Mesenchymal stem cell (in vitro differentiated cells and primary cell): ENCODE measurements at regions not wholly inside any gene's neighbourhood (a gene's known extent, or its start where the extent isn't known, plus 50 kb on each side); places are given as distances from the start of the nearest gene placed in this dataset.

Source experiments
- DNase-seq: peaks from one replicate; pipeline ENCODE4 v3.0.0-alpha.2; 2013
- H2AFZ ChIP-seq: one replicate; pipeline ENCODE4 v1.6.1; 2013; ENCODE audit warnings: low read depth, mild to moderate bottlenecking, control low read depth, inconsistent platforms, low read length, moderate library complexity
- H2AK5ac ChIP-seq: 2 replicates; pipeline ENCODE4 v1.6.1; 2013; ENCODE audit warnings: low read length, moderate library complexity, mild to moderate bottlenecking, inconsistent platforms; ENCODE audit not compliant: severe bottlenecking
- H2BK120ac ChIP-seq: one replicate; pipeline ENCODE4 v1.6.1; 2013; ENCODE audit warnings: low read depth, mild to moderate bottlenecking, inconsistent platforms, low read length, moderate library complexity
- H2BK12ac ChIP-seq, 2 experiments: one replicate each; pipeline ENCODE4 v1.6.1; 2013; ENCODE audit warnings: inconsistent platforms in 2 of 2, low read length in 2 of 2, mild to moderate bottlenecking in 2 of 2, moderate library complexity in 2 of 2, control low read depth in 1 of 2
- H2BK15ac ChIP-seq: one replicate; pipeline ENCODE4 v1.6.1; 2013; ENCODE audit warnings: mild to moderate bottlenecking, low read depth, inconsistent platforms; ENCODE audit not compliant: poor library complexity, severe bottlenecking
- H2BK5ac ChIP-seq: 2 replicates; pipeline ENCODE4 v1.6.1; 2013; ENCODE audit warnings: low read depth, mild to moderate bottlenecking, low read length, control low read depth, inconsistent platforms; ENCODE audit not compliant: poor library complexity, severe bottlenecking
- H3K14ac ChIP-seq, 2 experiments: one replicate each; pipeline ENCODE4 v1.6.1; 2013; ENCODE audit warnings: inconsistent platforms in 2 of 2, low read length in 2 of 2, control low read depth in 1 of 2, mild to moderate bottlenecking in 1 of 2, moderate library complexity in 1 of 2
- H3K18ac ChIP-seq, 2 experiments: one replicate each; pipeline ENCODE4 v1.6.1; 2013; ENCODE audit warnings: inconsistent platforms in 2 of 2, low read length in 2 of 2, control low read depth in 1 of 2, low read depth in 1 of 2, mild to moderate bottlenecking in 1 of 2
- H3K23ac ChIP-seq, 2 experiments: one replicate each; pipeline ENCODE4 v1.6.1; 2013; ENCODE audit warnings: inconsistent platforms in 2 of 2, low read length in 2 of 2, mild to moderate bottlenecking in 2 of 2, moderate library complexity in 2 of 2, control low read depth in 1 of 2
- H3K27ac ChIP-seq: 2 replicates; pipeline ENCODE4 v1.5.1; 2013; ENCODE audit warnings: mild to moderate bottlenecking, moderate library complexity, low read length, control low read depth, inconsistent platforms; ENCODE audit not compliant: poor library complexity, severe bottlenecking
- H3K27me3 ChIP-seq, 2 experiments: 2 replicates each; pipeline versions ENCODE4 v1.6.1 to v1.7.0; 2013; ENCODE audit warnings: low read length in 2 of 2, mild to moderate bottlenecking in 2 of 2, moderate library complexity in 2 of 2, control low read depth in 1 of 2, inconsistent platforms in 1 of 2; ENCODE audit not compliant: control insufficient read depth in 1 of 2, insufficient read depth in 1 of 2
- H3K36me3 ChIP-seq, 2 experiments: 2 replicates each; pipeline versions ENCODE4 v1.6.1 to v1.7.0; 2013; ENCODE audit warnings: low read length in 2 of 2, control low read depth in 1 of 2, inconsistent platforms in 1 of 2, low read depth in 1 of 2, mild to moderate bottlenecking in 1 of 2; ENCODE audit not compliant: insufficient read depth in 2 of 2, control insufficient read depth in 1 of 2
- H3K4ac ChIP-seq, 2 experiments: one replicate each; pipeline ENCODE4 v1.6.1; 2013; ENCODE audit warnings: inconsistent platforms in 2 of 2, low read length in 2 of 2, mild to moderate bottlenecking in 2 of 2, moderate library complexity in 2 of 2, control low read depth in 1 of 2, low read depth in 1 of 2
- H3K4me1 ChIP-seq: 2 replicates; pipeline ENCODE4 v1.6.1; 2013; ENCODE audit warnings: low read depth, low read length, control low read depth; ENCODE audit not compliant: control insufficient read depth, insufficient read depth
- H3K4me2 ChIP-seq: 2 replicates; pipeline ENCODE4 v1.6.1; 2013; ENCODE audit warnings: low read length, mild to moderate bottlenecking, inconsistent platforms; ENCODE audit not compliant: poor library complexity, severe bottlenecking
- H3K4me3 ChIP-seq, 2 experiments: 2 replicates each; pipeline versions ENCODE4 v1.5.1 to v1.7.0; 2013; ENCODE audit warnings: low read length in 2 of 2, mild to moderate bottlenecking in 2 of 2, control low read depth in 1 of 2, low read depth in 1 of 2; ENCODE audit not compliant: insufficient read depth in 1 of 2
- H3K79me1 ChIP-seq: replicated peaks from 2 replicates; pipeline ENCODE4 v1.6.1; 2013; ENCODE audit warnings: mild to moderate bottlenecking, control low read depth, low read length, inconsistent platforms; ENCODE audit not compliant: poor library complexity, severe bottlenecking
- H3K9ac ChIP-seq: 2 replicates; pipeline ENCODE4 v1.7.0; 2013; ENCODE audit warnings: mild to moderate bottlenecking, low read length, moderate library complexity
- H3K9me3 ChIP-seq: 2 replicates; pipeline ENCODE4 v1.7.0; 2013; ENCODE audit warnings: mild to moderate bottlenecking, low read length; ENCODE audit not compliant: control insufficient read depth
- H4K8ac ChIP-seq: one replicate; pipeline ENCODE4 v1.6.1; 2013; ENCODE audit warnings: inconsistent platforms, mild to moderate bottlenecking, low read length, moderate library complexity
- H4K91ac ChIP-seq: one replicate; pipeline ENCODE4 v1.6.1; 2013; ENCODE audit warnings: mild to moderate bottlenecking, low read length, inconsistent platforms
- WGBS: methylation state at CpG from one replicate; pipeline ENCODE4 v1.1.7; 2013; ENCODE audit warnings: mixed read lengths; 5-methylcytosine and 5-hydroxymethylcytosine counted together

GRCh38 chr5:63727583-63727982, 234.7 kb downstream of the HTR1A start:
- H3K27me3 ChIP-seq: no peaks in the 10 kb centered on the region
- WGBS: 50% methylated on average over 1 of the region's 1 CpG
- H2BK5ac ChIP-seq: no peak overlapping the region
- H3K9ac ChIP-seq: no peak overlapping the region
- no peak overlapping the region for H2BK12ac ChIP-seq
- H4K91ac ChIP-seq: no peak overlapping the region
- no peak for DNase-seq
- no peak overlapping the region for H3K14ac ChIP-seq
- no peaks in the 10 kb centered on the region for H3K36me3 ChIP-seq
- H3K9me3 ChIP-seq: no peaks in the 10 kb centered on the region
- no peak overlapping the region for H3K4ac ChIP-seq
- H3K27ac ChIP-seq: no peak overlapping the region
- H3K4me3 ChIP-seq: no peak overlapping the region
- H2BK15ac ChIP-seq: no peak overlapping the region
- H2BK120ac ChIP-seq: no peak overlapping the region
- no peak overlapping the region for H2AK5ac ChIP-seq
- H3K4me1 ChIP-seq: no peaks in the 10 kb centered on the region
- no peak overlapping the region for H3K23ac ChIP-seq
- no peak overlapping the region for H3K4me2 ChIP-seq
- H3K79me1 ChIP-seq: no peaks in the 10 kb centered on the region
- no peak overlapping the region for H3K18ac ChIP-seq
- no peak overlapping the region for H4K8ac ChIP-seq
- no peak overlapping the region for H2AFZ ChIP-seq

- H3K79me1 ChIP-seq: no peaks in the 10 kb centered on the region
Measured at GRCh38 chr5:63726496-63726895, 235.7 kb downstream of the HTR1A start.

GRCh38 chr5:63719147-63719546, 243.1 kb downstream of the HTR1A start:
- Histone ChIP-seq H2BK12ac (no peak overlapping the region), H2AFZ (no peak overlapping the region), H2AK5ac (no peak overlapping the region), H3K23ac (no peak overlapping the region), H3K4me2 (no peak overlapping the region), H4K8ac (no peak overlapping the region), H3K18ac (no peak overlapping the region), H3K36me3 (no peaks in the 10 kb centered on the region), H3K14ac (no peak overlapping the region), H2BK5ac (no peak overlapping the region), H3K4me1 (no peaks in the 10 kb centered on the region), H2BK15ac (no peak overlapping the region), H3K9ac (no peak overlapping the region), H3K4ac (no peak overlapping the region), H3K4me3 (no peak overlapping the region), H3K9me3 (no peaks in the 10 kb centered on the region), H3K27ac (no peak overlapping the region), H4K91ac (no peak overlapping the region), H2BK120ac (no peak overlapping the region), H3K27me3 (no peaks in the 10 kb centered on the region), H3K79me1 (no peaks in the 10 kb centered on the region)
- DNase-seq: no peak
- 55% methylated on average over 1 of the region's 1 CpG for WGBS

More at GRCh38 chr5:63726496-63726895, 235.7 kb downstream of the HTR1A start:
- Histone ChIP-seq H2BK12ac (no peak overlapping the region), H2BK120ac (no peak overlapping the region), H2AK5ac (no peak overlapping the region), H4K91ac (no peak overlapping the region), H3K36me3 (no peaks in the 10 kb centered on the region), H2BK5ac (no peak overlapping the region), H2BK15ac (no peak overlapping the region), H3K14ac (no peak overlapping the region), H3K9me3 (no peaks in the 10 kb centered on the region), H3K4ac (no peak overlapping the region), H2AFZ (no peak overlapping the region), H3K4me2 (no peak overlapping the region), H3K4me3 (no peak overlapping the region), H3K18ac (no peak overlapping the region), H3K9ac (no peak overlapping the region), H4K8ac (no peak overlapping the region), H3K4me1 (no peaks in the 10 kb centered on the region), H3K27me3 (no peaks in the 10 kb centered on the region), H3K23ac (no peak overlapping the region), H3K27ac (no peak overlapping the region)
- no peak for DNase-seq
- no CpG with 5 or more reads among the region's 2 CpGs for WGBS

- H3K36me3 ChIP-seq: no peaks in the 10 kb centered on the region
- WGBS: no CpG with 5 or more reads among the region's 1 CpG
- no peaks in the 10 kb centered on the region for H3K27me3 ChIP-seq
- H2BK15ac ChIP-seq: no peak overlapping the region
- H3K14ac ChIP-seq: no peak overlapping the region
- peaks cover 3% of the 10 kb centered on the region for H3K9me3 ChIP-seq
- no peaks in the 10 kb centered on the region for H3K79me1 ChIP-seq
- H3K4me1 ChIP-seq: no peaks in the 10 kb centered on the region
- no peak overlapping the region for H3K4ac ChIP-seq
- H2BK120ac ChIP-seq: no peak overlapping the region
- H3K9ac ChIP-seq: no peak overlapping the region
- H4K91ac ChIP-seq: no peak overlapping the region
- no peak overlapping the region for H3K27ac ChIP-seq
- no peak overlapping the region for H3K4me3 ChIP-seq
- H2BK12ac ChIP-seq: no peak overlapping the region
- H4K8ac ChIP-seq: no peak overlapping the region
- peak; percentile 5 for DNase-seq
- H3K23ac ChIP-seq: no peak overlapping the region
- H2BK5ac ChIP-seq: no peak overlapping the region
- no peak overlapping the region for H3K4me2 ChIP-seq
- no peak overlapping the region for H2AK5ac ChIP-seq
- H2AFZ ChIP-seq: no peak overlapping the region
- no peak overlapping the region for H3K18ac ChIP-seq
Measured at GRCh38 chr5:63700241-63700640, 262.0 kb downstream of the HTR1A start.
